ENCODE measurements at regions not wholly inside any gene's neighbourhood (a gene's known extent, or its start where the extent isn't known, plus 50 kb on each side); places are given as distances from the start of the nearest gene placed in this dataset.

DNA sequence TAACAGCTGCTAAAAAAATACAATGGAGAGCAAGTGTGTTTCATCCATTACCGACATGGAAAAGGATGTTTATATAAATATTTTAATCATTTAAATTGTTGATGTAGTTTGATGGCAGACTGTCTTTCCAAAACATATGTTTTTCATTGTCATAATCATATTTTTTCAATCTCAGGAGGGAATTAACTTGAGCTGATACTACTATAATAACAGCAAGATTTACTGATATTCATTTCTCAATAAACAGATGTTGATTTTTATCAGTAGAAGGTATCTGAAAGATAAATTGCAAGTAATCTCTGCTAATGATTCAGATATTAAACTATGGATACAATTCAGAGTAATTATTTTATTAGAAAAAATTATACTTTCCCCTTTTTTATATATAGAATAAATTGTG lies 274.9 kb upstream of the TMEFF2 start:
- Histone ChIP-seq H3K4me1 (ENCODE audit: control insufficient read depth in 2 of 3, insufficient read depth in 2 of 3, low read depth in 1 of 3, low read length in 3 of 3) (no peaks in the 10 kb centered on the region), H3K27ac (ENCODE audit: low read depth in 2 of 2, low read length in 2 of 2) (no peak overlapping the region), H3K36me3 (ENCODE audit: control insufficient read depth in 2 of 3, insufficient read depth in 3 of 3, low read length in 3 of 3) (no peaks in the 10 kb centered on the region), H3K9me3 (ENCODE audit: control insufficient read depth in 2 of 3, insufficient read depth in 1 of 3, low read length in 3 of 3) (peaks cover 0 to 3% (median 0%) of the 10 kb centered on the region in 3 donors), H3K27me3 (ENCODE audit: control insufficient read depth, insufficient read depth, low read length) (no peaks in the 10 kb centered on the region), H3K9ac (ENCODE audit: low read length in 3 of 3) (no peak overlapping the region), H3K4me3 (ENCODE audit: low read length in 3 of 3) (no peak overlapping the region)
- no peak for FAIRE-seq
- TF ChIP-seq, protein P1, sequence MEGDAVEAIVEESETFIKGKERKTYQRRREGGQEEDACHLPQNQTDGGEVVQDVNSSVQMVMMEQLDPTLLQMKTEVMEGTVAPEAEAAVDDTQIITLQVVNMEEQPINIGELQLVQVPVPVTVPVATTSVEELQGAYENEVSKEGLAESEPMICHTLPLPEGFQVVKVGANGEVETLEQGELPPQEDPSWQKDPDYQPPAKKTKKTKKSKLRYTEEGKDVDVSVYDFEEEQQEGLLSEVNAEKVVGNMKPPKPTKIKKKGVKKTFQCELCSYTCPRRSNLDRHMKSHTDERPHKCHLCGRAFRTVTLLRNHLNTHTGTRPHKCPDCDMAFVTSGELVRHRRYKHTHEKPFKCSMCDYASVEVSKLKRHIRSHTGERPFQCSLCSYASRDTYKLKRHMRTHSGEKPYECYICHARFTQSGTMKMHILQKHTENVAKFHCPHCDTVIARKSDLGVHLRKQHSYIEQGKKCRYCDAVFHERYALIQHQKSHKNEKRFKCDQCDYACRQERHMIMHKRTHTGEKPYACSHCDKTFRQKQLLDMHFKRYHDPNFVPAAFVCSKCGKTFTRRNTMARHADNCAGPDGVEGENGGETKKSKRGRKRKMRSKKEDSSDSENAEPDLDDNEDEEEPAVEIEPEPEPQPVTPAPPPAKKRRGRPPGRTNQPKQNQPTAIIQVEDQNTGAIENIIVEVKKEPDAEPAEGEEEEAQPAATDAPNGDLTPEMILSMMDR (IDR thresholded peaks at IDR 0.05; ENCODE audit: borderline replicate concordance, extremely low read depth, insufficient read depth), result no peak
- intact Hi-C loops (cut with DNase I), result no loop called here
- no peak for DNase-seq

DNA sequence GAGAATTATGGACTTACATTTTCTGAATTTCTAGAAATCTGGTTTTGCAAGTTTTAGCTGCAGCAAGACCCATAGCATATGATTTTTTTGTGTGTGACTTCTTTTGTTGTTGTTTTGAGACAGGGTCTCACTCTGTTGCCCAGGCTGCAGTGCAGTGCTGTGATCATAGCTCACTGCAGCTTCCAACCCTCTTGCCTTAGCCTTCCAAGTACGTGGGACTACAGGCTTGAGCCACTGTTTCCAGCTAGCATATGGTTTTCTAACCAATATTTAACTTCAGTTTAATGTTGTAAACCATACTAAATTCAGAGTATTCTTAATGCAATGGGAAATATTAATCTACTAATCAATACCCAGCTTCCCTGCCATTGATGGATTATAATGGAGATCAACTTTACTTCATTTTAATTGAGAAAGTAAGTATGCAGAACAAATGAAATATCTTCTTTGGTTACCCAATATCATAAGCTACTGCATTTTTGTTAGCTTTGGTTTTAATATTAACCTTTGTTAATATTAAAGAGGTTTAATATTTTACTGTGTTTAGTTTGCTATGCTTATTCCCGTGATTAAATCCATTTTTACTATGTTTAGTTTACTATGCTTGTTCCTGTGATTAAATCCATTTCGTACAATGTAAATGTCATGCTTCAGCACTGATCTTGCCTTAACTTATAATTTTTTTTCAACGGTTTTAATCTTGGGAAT lies 273.4 kb upstream of the TMEFF2 start:
- intact Hi-C loops (cut with DNase I), result no loop called here
- Histone ChIP-seq H3K36me3 (ENCODE audit: control insufficient read depth in 2 of 3, insufficient read depth in 3 of 3, low read length in 3 of 3) (no peaks in the 10 kb centered on the region), H3K9me3 (ENCODE audit: control insufficient read depth in 2 of 3, insufficient read depth in 1 of 3, low read length in 3 of 3) (peaks cover 0 to 3% (median 0%) of the 10 kb centered on the region in 3 donors), H3K9ac (ENCODE audit: low read length in 3 of 3) (no peak overlapping the region), H3K27me3 (ENCODE audit: control insufficient read depth, insufficient read depth, low read length) (no peaks in the 10 kb centered on the region), H3K4me3 (ENCODE audit: low read length in 3 of 3) (peak overlapping the region in 2 of 3 donors; percentile 4 to 29), H3K27ac (ENCODE audit: low read depth in 2 of 2, low read length in 2 of 2) (no peak overlapping the region), H3K4me1 (ENCODE audit: control insufficient read depth in 2 of 3, insufficient read depth in 2 of 3, low read depth in 1 of 3, low read length in 3 of 3) (no peaks in the 10 kb centered on the region)
- DNase-seq (peak in 2 of 5 donors; percentile 2), FAIRE-seq (no peak)
- TF ChIP-seq, protein P1 (IDR thresholded peaks at IDR 0.05; ENCODE audit: borderline replicate concordance, extremely low read depth, insufficient read depth), result no peak

DNA sequence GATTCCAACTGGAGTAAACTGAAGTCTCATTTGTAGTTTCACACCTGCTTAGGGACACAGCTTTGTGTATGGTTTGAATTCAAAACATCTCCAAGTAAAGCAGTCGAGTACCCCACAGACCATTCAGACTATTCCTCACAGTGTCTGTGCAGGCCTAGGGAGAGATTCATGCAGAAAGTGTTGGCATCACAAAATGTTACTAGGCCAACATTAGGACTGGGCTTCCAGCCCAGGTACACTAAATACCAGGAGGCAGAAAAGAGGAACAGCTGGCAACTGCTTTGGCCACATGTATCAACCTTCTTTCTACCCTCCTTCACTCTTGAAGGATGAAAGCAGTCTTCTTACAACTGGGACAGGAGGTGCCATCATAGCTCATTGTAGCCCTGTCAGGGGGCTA lies 270.4 kb upstream of the TMEFF2 start:
- intact Hi-C loops (cut with DNase I), result no loop called here
- Histone ChIP-seq H3K9me3 (ENCODE audit: control insufficient read depth in 2 of 3, insufficient read depth in 1 of 3, low read length in 3 of 3) (no peaks in the 10 kb centered on the region), H3K27me3 (ENCODE audit: control insufficient read depth, insufficient read depth, low read length) (no peaks in the 10 kb centered on the region), H3K4me3 (ENCODE audit: low read length in 3 of 3) (no peak overlapping the region), H3K4me1 (ENCODE audit: control insufficient read depth in 2 of 3, insufficient read depth in 2 of 3, low read depth in 1 of 3, low read length in 3 of 3) (no peaks in the 10 kb centered on the region), H3K36me3 (ENCODE audit: control insufficient read depth in 2 of 3, insufficient read depth in 3 of 3, low read length in 3 of 3) (no peaks in the 10 kb centered on the region), H3K27ac (ENCODE audit: low read depth in 2 of 2, low read length in 2 of 2) (no peak overlapping the region), H3K9ac (ENCODE audit: low read length in 3 of 3) (no peak overlapping the region)
- TF ChIP-seq, protein P1 (IDR thresholded peaks at IDR 0.05; ENCODE audit: borderline replicate concordance, extremely low read depth, insufficient read depth), result no peak
- DNase-seq (no peak), FAIRE-seq (no peak)

DNA sequence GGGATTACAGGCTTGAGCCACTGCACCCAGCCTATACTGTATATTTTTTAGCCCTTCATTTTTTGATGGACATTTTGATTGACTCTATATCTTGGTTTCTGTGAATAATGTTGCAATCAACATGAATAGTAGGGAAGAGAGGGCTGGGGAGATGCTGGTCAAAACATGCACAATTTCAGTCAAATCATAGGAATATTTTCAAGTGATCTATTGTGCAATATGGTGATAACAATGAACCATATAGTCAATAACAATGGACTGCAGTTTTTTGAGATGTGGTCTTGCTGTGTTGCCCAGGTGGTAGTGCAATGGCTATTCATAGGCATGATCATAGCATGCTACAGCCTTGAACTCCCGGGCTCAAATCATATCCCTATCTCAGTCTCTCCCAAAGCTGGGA lies 264.7 kb upstream of the TMEFF2 start:
- H3K9me3 ChIP-seq (ENCODE audit: control insufficient read depth in 2 of 3, insufficient read depth in 1 of 3, low read length in 3 of 3), result no peaks in the 10 kb centered on the region
- H3K36me3 ChIP-seq (ENCODE audit: control insufficient read depth in 2 of 3, insufficient read depth in 3 of 3, low read length in 3 of 3), result no peaks in the 10 kb centered on the region
- FAIRE-seq, result no peak
- no peak overlapping the region for H3K27ac ChIP-seq (ENCODE audit: low read depth in 2 of 2, low read length in 2 of 2)
- H3K4me3 ChIP-seq (ENCODE audit: low read length in 3 of 3), result no peak overlapping the region
- intact Hi-C loops (cut with DNase I), result no loop called here
- TF ChIP-seq, protein P1 (IDR thresholded peaks at IDR 0.05; ENCODE audit: borderline replicate concordance, extremely low read depth, insufficient read depth), result no peak
- no peak overlapping the region for H3K9ac ChIP-seq (ENCODE audit: low read length in 3 of 3)
- H3K27me3 ChIP-seq (ENCODE audit: control insufficient read depth, insufficient read depth, low read length), result no peaks in the 10 kb centered on the region
- H3K4me1 ChIP-seq (ENCODE audit: control insufficient read depth in 2 of 3, insufficient read depth in 2 of 3, low read depth in 1 of 3, low read length in 3 of 3), result no peaks in the 10 kb centered on the region
- no peak for DNase-seq
